Hypothalamus (tissue), 51 donors: ENCODE measurements at regions not wholly inside any gene's neighbourhood (a gene's known extent, or its start where the extent isn't known, plus 50 kb on each side); places are given as distances from the start of the nearest gene placed in this dataset.
"Not testable (repeated sequence)": the region's sequence is repeated elsewhere in the genome, so short reads cannot be mapped to it uniquely, and the experiment has no call there.

ENCODE experiments used
- DNase-seq, 51 donors: peaks; one replicate each; lab custom pipeline; 2025; lab: John Stamatoyannopoulos, UW

DNA sequence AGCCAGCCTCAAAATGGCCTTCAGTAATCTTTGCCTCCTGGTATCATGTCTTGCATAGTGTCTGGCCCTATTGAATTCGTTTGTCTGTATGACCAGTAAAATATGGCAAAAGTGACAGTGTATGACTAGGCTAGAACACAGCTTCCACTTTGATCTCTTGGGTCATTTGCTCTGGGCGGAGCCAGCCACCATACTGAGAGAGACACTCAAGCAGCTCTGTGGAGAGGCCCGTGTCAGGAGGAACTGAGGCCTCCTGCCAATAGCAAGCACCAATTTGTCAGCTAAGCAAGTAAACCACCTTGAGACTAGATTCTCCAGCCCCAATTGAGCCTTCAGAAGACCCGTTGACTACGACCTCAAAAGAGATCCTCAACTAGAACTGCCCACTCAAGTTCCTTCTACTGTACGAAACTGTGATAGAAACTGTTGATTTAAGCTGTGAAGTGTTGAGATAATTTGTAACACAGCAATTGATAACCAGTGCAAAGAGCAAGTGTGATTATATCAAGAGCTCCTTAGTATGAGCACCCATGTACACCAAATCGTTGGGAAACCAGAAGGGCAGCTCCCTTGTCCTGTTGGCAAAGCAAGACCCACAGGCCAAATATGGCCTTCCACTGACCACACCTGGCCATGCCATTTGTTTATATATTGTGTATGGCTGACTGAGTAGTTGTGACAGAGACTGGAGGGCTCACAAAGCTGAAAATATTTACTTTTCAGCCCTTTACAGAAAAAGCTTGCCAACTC is 52.7 kb upstream of the SERBP1 start:
- DNase-seq: no peak

DNA sequence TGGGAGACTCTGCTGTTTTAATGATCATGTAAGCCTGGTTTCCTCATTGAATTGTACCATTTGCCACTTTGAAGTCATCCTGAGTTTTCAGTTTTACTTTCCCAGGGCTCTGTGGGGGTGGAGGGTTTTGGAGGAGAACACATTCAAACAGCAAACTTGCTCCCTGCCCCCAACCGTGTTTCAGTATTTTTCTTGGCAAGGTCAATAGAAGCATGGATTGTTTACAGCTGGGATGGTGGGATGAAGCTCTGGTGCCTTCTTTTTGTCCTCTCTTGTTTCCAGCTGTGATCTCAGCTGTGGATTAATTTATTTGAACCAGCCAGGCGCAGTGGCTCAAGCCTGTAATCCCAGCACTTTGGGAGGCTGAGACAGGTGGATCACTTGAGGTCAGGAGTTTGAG is 54.3 kb upstream of the SERBP1 start:
- DNase-seq: no peak

- DNase-seq: no peak
Observed at GRCh38 chr1:67485046-67485811, 55.0 kb upstream of the SERBP1 start.

DNA sequence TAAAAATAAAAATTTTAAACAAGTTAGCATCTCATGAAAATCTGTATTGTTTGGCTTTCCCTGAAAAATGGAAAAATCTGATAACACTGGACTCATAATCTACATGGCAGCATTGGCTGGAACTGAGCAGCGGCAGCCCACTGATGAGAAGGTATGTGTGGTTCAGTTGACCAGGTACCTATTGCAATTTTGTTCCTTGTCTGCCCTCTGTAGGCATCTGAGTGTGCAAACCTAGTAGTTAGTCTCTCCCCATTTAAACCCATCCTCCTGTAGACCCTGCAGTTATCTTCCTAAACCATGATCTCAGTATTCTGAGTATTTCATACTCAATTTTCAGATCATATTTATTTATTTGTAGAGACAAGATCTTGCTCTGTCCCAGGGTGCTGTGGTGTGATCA is 59.4 kb upstream of the SERBP1 start:
- no peak for DNase-seq

DNA sequence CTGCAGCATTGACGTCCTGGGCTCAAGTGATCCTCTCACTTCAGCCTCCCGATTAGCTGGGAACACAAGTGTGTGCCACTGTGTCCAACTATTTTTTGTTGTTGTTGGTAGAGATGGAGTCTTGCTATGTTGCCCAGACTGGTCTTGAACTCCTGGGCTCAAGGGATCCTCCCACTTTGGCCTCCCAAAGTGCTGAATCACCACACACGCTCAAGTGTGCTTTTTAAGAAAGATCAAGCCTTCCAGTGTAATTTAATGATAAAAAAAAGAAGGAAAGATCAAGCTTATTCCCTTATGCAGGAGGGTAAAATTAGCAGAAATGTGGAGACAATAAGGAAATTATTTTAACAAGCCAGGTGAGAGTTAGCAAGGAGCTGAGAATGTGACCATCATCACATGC is 61.1 kb upstream of the SERBP1 start:
- DNase-seq: no peak

DNA sequence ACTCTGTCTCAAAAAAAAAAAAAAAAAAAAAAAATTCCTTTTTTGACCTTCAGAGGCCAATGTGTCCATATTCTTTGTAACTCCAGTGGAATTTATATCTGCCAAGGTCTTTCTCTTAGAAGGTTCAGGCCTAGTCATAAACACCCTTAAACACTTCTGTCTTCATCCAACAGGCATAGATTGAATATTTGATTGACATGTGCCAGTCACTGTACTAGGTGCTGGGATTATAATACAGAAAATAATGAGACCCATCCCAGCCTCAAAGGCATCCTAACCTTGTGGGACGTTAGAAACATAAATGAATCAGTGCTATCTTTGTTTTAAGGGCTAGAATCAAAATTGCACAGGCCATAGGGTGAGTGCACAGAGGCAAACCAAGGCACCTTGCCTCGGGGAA is 62.9 kb upstream of the SERBP1 start:
- DNase-seq: no peak

DNA sequence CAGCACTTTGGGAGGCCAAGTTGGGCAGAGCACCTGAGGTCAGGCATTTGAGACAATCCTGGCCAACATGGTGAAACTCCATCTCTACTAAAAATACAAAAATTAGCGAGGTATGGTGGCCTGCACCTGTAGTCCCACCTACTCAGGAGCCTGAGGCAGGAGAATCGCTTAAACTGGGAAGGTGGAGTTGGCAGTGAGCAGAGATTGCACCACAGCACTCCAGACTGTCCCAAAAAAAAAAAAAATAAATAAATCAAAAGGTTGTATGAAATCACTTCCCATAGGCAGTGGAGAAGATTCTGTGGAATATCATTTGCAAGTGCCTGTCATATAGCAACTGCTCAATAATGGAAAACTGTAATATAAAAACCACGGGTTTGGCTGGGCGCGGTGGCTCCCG is 65.1 kb upstream of the SERBP1 start:
- no peak for DNase-seq

DNA sequence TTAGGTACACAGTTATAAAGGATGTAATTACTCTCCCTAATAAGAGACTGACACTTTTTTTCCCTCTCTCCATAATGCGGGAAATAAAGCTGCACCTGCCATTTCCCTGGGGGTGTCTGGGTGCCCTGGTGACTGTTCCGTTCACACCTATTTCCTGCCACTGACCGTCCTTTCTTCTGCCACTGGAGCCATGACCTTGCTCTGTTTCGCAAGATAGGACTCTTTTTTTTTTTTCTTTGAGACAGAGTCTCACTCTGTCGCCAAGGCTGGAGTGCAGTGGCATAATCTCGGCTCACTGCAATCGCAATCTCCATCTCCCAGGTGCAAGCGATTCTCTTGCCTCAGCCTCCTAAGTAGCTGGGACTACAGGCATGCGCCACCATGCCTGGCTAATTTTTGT is 66.1 kb upstream of the SERBP1 start:
- no peak for DNase-seq

- DNase-seq: peak in 47 of 51 donors; percentile 3 to 86 (median 60)
Observed at GRCh38 chr1:67500413-67500959, 70.3 kb upstream of the SERBP1 start.

DNA sequence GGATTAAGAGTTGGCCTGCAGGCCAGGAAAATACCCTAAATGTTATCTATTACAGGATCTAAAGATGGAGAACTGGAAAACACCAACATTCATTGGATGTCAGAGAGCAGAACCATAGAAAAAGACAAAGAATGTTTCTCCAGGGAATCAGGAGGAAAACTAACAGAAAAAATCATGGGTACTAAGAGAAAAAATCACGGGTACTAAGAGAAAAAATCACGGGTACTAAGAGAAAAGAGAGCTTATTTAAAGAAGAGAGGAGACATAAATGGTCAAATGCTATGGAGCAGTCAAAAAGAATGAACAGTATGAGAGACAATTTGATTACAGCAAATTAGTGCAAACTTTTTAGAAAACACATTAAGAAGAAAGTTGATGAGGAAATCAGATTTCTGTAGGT is 73.8 kb upstream of the SERBP1 start:
- no peak for DNase-seq

DNA sequence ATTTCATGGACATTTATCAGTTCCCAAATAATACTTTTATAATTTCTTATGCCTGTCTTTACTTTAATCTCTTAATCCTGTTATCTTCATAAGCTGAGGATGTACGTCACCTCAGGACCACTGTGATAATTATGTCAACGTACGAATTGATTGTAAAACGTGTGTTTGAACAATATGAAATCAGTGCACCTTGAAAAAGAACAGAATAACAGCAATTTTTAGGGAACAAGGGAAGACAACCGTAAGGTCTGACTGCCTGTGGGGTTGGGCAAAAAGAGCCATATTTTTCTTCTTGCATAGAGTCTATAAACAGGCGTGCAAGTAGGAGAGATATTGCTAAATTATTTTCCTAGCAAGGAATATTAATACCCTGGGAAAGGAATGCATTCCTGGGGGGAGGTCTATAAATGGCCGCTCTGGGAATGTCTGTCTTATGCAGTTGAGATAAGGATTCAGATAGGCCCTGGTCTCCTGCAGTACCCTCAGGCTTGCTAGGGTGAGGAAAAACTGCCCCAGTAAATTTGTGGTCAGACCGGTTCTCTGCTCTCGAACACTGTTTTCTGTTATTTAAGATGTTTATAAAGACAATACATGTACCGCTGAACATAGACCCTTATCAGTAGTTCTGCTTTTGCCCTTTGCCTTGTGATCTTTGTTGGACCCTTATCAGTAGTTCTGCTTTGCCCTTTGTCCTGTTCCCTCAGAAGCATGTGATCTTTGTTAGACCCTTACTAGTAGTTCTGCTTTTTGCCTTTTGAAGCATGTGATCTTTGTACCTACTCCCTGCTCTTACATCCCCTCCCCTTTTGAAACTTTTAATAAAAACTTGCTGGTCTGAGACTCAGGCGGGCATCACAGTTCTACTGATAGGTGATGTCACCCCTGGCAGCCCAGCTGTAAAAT is 83.4 kb upstream of the SERBP1 start:
- not testable (repeated sequence) for DNase-seq

- DNase-seq: no peak
Observed at GRCh38 chr1:67514300-67514699, 84.1 kb upstream of the SERBP1 start.

DNA sequence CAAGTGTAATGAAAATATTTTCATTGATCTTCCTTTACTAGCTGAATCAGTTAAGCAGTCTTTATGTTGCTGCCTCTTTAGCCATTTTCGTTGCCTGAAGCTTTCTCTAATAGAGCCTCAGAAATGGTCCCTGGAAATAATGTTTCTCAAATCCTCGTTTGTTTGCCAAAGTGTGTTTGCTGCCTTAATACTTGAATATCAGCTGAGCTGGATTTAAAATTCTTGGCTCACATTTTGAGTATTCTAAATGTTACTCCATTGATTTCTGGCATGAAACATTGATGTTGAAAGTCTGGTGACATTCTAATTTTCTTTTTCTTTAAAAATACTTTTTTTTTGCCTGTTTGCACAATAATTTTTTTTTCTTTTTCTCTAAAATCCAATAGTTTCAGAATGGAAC is 84.6 kb upstream of the SERBP1 start:
- no peak for DNase-seq

DNA sequence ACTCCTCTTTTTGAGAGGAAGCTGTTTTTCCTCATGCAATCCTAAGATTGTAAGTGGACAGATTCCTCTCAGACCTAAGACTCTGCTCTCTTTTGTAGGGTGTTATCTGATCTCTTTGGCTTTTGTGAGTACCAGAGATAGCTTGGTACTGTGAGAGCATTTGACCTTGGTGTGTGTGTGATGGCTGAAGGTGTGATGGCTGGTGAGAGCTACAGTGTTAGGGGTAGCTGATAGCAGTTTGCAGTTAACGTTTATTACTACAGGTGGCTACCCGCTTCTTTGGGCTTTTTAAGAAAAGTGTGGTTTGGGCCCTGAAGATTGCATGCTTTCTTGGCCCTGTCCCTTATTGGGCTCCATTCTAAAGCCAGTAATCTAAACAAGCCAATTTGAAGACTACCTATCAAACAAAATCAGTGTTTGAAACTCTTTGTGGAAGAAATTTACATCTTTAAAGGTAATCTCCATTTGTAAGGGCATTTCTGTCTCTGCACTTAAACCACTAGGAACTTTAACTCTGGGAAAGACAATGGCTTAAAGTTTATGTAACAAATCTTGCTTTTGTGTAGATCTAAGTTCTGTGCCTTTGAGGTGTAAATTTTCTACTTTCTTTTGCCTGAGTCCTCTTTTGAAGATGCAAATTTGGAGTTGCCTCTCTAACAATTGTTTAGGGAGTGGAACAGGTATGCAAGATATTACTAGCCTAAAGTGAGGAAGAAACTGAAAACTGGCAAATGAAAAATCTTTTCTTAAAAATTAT is 85.3 kb upstream of the SERBP1 start:
- DNase-seq: no peak

DNA sequence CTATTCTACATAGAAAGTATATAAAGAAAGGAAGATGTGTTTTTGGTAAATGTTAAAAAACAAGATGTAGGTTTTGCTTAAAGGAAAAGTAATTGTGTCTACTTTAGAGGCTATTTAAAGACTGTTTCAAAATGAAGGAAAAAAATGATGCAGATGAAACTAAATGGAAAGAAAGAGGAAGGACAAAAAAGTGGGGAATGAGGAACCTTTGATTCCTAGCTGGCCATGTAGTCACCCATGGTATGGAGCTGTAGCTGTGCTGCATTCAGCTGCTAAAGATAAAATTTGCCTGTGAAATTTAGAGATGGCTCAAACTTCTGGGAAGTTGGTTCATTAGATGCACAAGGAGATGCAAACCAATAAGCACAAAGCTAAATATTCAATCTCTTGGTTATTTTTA is 86.8 kb upstream of the SERBP1 start:
- no peak for DNase-seq

- DNase-seq: no peak
Observed at GRCh38 chr1:67522001-67522441, 91.8 kb upstream of the SERBP1 start.

GRCh38 chr1:67522793-67523192 is 92.6 kb upstream of the SERBP1 start:
- no peak for DNase-seq

DNA sequence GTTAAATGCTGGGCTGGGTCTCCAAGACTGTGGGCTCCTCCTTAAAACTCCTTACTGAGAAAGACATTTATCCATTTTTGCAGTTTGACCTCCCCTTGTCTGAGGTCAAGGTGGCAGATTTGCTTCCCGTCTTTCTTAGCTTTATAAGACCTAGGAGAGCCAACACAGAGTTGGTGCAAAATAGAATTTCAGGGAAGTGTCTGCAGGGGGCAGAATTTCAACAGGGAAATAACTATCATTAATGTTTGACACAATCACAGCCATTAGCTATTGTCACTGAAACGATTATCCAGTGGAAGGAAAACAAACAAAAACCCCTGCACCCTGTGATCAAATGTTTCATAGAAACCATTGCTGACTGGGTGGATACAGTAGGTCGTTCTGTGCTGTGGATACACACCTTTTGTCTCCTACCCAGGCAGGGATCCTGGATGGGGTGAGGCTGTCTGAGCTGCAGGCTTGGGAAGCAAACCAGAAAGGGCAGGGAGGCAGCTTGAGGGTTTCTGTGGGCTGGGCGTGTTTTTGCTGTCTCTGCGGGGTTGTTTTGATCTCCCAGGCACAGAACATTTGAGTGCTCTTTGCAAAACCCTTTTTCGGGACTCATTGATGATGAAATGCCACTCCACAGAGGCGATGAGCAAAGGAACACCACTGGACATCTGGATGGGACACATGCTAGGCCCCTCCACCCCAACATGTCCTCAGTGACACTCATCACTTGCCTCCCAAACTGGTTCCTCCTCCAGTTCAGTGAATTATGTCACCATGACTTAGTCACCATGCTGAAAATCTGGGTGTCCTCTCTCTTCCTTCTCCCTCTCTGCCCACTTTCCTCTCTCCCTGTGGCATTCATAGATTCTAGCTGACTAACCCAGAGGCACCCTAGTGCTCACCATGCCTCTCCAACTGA is 94.2 kb upstream of the SERBP1 start:
- DNase-seq: no peak
